KG1 (cell line): ENCODE measurements at regions not wholly inside any gene's neighbourhood (a gene's known extent, or its start where the extent isn't known, plus 50 kb on each side); places are given as distances from the start of the nearest gene placed in this dataset.

Experiments
- DNase-seq: peaks from one replicate; lab custom pipeline; 2025; lab: John Stamatoyannopoulos, UW

DNA sequence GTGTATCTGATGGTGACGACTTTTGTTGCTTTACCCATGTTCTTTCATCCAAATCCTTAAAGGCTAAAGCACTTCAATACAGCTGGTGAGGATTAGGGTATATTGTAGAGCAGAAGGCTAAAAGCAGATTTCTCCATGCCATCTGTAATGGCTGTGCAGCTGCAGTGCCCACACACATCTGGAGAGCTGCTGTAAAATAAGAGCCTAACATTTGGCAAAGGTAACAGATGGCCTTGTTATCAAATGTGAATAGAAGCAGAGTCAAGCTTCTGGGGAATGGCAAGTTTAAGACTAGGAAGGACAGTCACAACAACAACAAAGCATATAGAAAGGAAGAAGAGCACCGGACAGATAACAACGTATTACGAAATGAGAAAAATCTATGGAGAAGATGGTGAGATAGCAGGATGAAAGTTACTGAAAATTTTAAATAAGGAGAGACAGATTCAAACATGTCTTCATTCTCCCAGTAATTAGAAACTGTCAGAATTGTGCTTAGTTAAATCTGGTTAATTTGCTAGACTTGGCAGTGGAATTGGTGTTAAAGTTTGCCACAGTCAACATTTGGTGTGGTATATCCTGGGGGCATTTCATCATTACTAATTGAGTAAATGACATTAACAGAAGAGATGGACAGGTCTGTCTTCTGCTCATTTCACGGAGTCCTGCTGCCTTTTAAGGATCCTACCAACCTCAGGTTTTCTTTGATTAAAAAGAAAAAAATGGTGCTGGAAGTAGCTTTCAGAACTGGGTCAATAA is 1093.2 kb downstream of the ADGRL2 start:
- no peak for DNase-seq

DNA sequence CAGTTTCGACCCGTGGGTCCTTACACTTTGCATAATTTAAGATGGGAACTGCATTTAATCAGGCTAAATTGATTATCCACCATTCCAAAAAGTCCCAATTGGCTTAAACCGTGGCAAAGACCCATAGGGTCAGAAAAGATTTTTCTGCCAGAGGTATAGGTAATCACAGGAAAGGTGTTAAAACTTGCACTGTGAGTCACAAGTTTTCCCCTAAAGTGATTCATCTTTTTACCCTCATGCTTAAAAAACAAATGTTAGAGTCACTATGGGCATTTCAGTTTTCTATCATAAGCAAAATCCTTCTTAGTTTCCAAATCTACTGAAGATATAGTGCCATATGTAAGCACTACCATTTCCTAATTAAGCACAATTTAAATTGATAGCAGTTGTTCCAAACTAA is 1079.8 kb downstream of the ADGRL2 start:
- no peak for DNase-seq

DNA sequence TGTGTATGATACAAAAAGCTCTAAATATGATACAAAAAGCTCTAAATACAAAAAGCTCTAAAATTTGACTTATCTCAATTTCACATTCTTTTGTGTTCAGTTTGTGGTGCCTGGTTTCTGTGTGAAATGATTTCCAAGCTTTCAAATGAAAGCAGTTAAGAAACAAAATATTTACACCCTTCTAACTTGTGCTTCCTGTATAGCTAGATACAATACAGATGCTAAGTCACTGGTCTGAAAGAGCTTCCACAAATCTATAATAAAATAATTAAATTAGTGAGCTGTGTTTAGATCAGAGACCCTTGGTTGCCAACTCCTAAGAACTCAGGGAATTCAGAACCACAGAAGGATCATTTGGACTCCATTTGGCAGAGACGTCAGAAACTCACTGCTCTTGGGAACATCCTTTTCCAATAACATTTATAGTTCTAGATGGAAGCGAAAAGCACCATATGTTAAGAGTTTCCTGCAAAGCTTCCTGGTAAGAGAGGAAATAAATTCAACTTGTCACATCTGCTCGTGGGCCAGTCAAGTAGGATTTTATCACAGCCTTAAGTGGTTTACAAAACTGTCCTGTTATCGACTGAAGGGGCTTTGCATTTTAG is 1079.1 kb downstream of the ADGRL2 start:
- DNase-seq = no peak

DNA sequence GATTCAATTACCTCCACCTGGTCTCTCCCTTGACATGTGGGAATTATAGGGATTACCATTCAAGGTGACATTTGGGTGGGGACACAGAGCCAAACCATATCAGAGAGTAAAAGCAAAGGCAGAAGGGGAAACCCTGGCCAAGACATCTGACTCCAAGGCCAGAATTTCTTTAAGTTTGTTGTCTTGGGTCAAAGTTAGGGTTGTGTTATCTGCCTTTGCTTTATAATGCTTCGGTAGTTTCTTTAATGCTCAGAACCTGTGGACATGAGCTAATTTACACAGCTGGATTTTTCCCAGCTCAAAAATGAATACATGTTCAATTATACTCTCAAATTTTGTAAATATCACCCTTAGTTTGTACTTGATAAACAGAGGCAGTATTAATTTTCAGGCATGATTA is 1074.4 kb downstream of the ADGRL2 start:
- DNase-seq = no peak

DNA sequence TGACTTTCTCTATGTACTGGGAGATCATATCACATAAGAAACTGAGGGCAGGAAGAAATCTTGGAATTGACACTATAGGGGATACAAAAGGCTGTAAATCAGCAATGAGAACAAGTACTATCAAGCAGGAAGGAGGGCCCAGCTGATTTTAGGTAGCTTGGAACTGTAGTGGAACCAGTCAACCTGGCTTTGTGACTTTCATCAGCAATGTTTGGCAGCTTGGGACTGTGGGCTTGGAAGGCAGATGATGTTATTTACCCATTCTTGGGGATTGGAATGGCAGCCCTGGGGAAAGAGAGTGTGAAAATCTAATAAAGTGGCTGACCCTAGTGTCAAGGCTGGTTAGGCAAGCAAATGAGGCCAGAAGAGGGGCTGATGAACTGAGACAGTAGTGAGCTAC is 1073.3 kb downstream of the ADGRL2 start:
- DNase-seq = no peak

DNA sequence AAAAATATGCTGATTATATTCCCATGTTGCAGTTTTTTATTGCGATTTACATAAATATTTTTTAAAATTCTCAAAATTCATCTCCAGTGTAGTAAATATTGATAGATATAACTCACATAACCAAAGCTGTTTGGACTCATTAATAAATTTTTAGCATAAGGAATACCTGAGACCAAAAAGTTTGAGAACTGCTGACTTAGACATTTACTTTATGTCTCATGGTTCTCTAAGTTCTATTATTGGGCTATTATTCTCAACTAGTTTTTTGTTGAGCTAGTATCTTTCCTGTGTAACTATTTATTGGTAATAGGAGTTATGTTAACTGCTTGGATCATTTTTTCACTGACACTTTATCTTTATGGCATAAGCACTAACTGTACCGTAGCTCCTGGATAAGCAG is 1069.6 kb downstream of the ADGRL2 start:
- no peak for DNase-seq

DNA sequence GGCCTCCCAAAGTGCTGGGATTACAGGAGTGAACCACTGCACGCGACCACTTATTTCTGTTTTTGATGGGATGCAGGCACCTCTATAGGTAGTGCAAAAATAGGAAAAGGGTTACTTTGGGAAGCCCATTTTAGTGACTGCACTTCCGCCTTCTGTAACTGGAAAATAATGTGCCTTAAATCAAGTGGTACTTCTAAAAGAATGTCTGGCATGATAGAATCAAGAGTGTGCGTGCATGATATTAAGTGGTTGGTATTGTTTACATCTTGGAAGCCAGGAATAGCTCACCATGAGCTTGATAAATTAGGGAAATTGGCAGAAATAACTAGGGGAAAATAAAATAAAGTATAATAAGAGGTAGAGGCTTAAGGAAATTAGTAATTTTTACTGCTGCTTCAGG is 1067.0 kb downstream of the ADGRL2 start:
- no peak for DNase-seq

DNA sequence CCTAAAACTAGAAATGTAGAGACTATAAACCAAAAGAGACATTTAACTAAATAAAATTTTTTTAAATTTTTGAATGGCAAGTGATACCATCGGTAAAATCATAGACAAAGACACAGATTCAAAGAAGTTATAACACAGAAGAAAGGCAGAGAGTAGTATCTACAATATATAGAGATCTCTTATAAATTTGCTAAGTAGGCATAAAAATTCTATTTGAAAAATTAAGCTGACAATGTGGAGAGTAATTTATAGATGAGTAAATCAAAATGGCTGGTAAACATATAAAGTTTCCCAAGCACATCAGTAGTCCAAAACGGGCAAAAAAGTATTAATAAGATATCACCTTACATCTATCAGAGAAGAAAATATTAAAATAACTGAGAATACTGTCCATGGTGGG is 1061.0 kb downstream of the ADGRL2 start:
- DNase-seq = no peak

DNA sequence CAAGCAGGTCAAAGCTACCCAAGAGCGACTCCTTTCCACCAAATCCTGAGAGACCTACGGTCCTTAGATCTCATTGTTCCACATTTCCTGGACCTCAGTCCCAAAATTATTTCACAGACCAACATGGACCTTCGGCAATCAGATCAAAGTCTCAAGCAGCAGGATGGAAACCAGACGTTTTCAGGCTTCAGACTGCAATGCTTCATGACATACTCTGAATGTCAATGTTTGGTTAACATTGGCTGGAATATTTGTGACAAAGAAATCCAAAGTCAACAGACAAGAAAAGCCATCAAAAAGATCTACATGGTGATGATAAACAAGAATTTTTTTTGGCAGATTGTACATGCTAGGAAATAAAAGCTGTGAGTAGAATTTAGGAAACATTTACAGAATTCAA is 1057.3 kb downstream of the ADGRL2 start:
- no peak for DNase-seq

DNA sequence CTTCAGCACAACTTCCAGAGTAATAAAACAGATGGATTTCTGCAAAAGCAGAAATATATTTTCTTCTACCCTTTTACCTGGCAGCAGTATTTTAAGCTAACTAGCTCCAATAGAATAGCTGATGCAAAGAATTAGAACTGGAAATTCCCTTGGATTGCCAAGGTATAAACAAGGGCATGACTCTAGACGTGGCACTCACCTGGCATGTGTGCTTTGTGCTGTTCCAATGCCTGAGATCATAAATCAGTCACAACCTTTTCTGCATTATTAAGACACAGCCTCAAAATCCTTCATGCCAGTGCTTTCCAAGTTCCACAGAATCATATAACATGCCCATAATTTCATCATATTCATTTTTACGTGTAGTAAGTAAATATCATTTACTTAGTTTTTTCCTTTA is 1048.7 kb downstream of the ADGRL2 start:
- no peak for DNase-seq

DNA sequence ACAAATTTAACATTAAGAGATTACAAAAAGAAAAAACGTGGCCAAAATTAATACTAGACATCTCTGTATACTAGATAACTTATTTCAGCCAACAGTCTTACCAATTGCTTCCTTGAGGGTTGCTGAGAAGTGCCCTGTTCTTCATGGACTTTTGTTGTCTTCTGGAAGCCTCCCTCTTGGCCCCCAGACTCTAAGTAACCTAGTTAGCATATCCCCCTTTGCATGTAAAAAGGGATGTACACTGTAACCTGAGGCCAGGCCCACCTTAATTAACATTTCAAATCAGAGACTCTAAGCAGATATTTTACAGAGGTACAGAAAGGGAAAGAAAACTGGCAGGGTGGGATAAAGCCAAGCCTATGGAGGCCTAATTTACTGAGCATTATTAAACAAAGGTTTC is 1047.3 kb downstream of the ADGRL2 start:
- no peak for DNase-seq

DNA sequence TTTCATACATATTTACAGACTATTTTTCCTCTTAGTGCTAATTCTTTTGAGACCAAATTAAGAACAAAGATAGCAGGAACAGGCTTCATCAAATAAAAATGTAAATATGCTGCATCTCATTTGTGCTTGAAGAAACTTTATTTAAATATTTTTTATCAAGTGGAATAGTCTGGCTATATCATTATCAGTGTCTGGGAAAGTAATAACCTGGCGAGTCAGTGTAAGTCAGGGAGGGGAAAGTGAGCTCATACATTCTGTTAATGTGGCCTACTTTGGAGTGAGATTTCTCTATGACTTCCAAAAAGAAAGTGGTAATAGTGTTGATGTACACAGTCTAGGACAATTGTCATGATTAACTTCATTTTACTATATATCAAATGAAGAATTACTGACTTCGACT is 1045.1 kb downstream of the ADGRL2 start:
- DNase-seq = no peak

DNA sequence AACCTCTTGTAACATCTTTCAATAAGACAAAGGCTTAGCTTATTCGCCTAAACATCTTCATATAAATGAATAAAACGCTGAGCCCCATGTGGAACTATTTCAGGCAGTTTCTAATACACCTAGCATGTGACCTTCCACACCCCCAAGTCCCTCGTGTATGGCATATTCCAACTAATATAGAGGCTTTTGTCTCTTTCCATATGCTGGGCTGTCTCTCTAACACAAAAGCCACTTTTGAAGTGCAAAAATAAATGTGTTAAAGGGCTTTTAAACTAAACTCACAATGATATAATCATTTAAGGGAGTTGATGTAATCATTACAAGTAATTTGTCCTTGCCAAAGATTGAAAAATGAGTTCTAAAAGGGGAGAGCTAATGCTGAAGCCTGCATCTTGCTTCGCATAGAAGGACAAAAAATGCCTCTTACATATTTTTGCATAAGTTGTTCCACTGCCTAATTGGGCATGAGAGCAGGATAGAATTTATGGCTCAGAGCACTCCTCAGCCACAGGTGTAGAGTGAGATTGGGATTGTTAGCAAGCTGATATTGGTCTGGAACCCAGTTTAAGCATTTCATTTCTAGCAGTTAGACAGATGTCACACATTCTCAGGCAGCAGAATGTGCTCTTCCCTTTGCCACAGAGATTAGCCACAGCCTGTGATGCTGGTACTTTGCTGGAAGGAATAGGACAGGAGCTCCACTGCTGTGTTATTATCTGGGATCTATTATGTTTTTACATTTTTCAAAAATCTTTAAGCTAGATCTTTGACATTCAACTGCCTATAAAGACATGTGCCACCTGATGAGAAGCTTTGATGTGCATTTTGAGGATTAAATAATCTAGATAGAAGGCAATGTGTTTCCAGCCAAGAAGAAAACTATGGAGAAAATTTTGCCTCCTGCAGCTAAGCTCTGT is 1044.4 kb downstream of the ADGRL2 start:
- no peak for DNase-seq

DNA sequence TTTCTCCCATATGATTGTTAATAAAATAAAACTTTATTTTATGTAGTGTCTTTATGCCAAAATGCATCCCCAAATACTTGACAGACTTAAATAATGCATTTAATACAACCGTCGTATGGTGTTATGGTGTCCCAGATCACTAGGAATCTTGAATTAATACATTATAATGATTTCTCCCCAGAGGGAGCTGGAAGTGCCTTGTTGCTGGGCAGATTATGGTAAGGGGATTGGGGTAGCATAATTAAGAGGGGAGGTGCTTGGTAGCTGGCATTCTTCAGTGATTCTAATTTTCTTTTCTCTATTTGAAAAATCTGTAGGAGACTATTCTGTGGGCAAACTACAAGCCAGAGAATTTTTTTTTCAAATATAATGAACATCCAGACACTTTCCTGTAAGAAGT is 1043.7 kb downstream of the ADGRL2 start:
- no peak for DNase-seq

DNA sequence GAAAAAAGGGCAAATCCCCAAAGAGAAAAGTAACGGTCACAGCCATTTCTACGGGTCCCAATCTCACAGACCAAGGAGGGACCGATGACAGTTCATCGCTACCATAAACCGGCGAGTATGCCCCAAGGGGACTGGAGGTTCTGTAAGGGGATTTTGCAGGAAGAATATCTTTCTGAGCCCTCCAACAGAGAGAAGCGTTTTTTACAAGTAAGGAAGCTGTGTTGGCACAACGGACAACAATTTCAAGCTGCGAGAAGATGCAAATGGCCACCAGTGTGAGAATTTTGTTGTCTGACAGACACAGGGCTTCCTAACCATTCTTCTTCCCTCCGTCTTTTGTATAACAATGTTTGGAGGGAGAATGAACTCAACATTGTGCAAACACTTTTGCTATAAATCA is 1043.1 kb downstream of the ADGRL2 start:
- DNase-seq = no peak

DNA sequence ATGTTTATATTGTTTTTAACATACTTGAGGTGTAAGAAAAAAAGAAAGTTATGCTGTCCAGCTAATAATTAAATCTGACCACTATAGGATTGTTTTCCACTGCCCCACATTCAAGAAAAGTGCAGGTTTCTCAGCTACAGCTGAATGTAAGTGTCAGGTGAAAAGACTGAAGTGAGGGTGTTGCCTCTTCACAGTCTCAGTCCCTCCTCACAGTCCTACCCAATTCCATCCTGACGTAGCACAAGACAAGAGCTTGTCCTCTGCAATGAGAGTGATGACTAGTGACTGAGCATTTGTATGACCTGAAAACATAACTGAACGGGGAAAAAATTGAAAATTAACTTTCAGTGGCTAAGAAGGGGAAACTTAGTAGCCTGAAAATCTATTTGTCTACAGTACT is 1039.5 kb downstream of the ADGRL2 start:
- DNase-seq = no peak

DNA sequence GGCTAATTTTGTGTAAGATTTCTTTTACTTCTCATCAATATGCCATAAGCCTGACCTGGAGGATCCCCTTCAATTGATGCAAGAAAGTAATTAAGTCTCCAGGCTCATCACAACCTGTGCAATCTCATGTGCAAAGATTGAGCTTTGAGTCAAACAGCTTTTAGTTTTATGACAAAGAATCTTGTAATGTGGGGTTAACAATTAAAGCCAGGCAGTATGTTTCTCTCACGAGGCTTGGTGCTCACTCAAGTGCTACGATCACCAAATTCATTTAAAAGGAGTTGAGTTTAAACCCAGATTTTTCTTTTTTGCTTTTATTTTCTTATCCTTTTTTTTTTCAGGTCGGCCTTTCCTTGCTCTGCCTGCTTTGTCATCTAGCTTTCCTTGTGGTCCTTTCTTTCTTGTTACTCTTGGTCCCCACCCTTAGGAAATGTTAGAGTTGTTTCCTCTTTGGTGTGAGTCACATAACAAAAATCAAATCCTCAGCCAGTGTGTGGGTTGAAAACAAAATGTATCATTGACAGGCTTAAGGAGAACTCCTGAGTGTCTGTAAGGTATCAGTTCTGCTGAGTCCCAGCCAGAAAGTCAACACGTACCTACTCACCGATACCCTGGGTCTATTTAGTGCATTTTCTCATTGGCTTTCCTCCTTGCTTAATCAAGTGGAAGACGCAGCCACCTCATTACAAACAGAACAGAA is 1037.2 kb downstream of the ADGRL2 start:
- no peak for DNase-seq

DNA sequence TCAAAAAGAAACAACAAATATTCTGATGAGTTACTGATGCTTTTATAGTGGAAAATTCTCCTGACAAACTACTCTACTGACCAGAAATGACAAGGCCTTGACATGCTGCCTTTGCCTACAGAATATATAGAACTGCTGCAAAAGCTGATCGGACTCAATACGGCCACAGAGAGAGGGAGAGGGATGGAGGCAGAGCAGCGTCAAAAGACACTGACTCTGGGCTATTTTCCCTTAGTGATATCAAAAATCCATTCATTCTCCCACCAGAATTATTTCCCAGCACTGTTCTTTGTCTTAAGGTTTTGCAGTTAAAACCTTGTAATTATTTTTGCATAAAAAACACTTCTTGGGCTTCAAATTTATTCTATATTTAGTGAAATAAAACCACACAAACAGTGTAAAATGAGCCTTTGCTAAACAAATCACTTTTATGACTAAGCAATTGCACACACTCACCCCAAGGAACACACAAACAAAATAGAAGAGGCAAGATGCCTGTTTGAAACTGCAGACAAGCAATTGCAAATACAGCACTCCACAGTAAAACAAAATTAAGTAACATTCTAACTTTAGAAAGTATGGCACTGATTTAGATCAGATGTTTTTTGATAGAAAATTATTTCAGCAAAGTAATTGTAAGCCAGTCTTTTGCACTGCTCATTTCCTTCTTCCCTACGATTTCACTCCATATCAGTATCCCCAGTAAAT is 1036.4 kb downstream of the ADGRL2 start:
- DNase-seq = no peak

DNA sequence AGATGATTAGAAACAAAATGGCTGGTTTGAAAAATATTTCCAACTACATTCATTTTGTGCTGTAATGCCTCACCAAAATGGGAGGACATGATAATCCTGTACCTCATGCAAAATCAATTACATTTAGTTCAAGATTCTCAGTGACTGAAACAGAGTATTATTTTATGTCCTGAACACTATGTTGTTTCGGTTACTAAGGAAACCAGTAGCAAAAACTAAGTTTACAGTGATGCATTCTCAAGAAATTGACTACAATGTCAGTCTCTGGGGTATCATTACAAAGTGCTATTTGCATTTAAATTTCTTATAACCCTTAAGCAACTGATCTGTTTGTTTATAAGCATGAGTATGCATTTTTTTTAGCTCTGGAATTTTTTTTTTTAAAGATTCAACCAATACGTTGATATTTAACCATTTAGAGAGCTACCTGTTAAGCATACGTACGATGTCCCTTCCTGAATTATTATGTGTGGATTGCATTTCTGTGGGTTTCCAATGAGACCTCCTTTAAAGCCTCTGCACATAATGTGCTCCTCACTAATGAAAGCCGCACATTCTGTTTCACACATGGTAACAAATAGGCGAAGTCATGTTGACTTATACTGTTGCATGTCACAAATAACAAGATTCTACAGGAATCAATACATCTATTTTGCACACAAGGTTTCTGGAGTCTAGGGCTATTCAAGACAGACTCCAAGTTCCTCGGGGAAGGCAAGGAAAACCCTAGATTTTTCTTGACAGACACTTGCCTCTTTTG is 1035.7 kb downstream of the ADGRL2 start:
- no peak for DNase-seq

DNA sequence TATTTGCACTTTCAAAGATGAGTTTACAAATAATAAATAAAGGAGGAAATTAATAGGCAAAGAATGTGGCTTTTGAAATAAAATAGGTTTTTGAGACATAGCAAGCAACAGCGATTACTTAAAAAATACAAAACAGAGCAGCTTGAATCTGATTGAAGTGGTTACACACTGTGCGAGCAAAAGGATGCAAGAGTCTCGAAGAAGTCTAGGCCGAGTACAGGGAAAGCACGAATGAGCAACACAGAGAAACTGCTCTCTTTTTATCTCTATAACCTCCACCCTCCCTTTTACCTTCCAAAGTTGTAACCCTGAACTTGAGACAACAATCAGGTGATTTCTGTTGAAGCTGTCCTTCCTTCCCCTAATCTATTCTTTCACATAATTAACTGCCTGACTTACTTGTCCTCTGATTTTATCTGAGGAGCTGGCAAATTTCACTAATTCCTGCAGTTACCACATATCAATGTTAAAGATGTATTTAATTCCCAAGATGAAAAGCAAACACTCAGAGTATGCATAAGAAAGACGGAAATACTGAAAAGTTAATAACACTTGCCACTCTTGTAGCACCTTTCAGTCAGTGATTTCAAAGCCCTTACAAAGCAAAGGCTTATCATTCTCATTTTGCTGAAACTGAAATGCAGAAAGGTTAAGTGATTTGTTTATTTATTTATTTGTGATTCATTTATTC is 1030.1 kb downstream of the ADGRL2 start:
- no peak for DNase-seq
